ENCODE measurements at regions not wholly inside any gene's neighbourhood (a gene's known extent, or its start where the extent isn't known, plus 50 kb on each side); places are given as distances from the start of the nearest gene placed in this dataset.

GRCh38 chr21:35370071-35370470 is 321.0 kb upstream of the RUNX1 start:
- H3K79me2 ChIP-seq (ENCODE audit: insufficient read depth, low read depth, low read length) = no peaks in the 10 kb centered on the region
- peaks cover 3% of the 10 kb centered on the region for H3K4me1 ChIP-seq (ENCODE audit: insufficient read depth, low read length, poor library complexity, severe bottlenecking)
- H4K20me1 ChIP-seq (ENCODE audit: insufficient read depth, low read length) = no peaks in the 10 kb centered on the region
- no peak for TF ChIP-seq EZH2phosphoT487 (IDR thresholded peaks at IDR 0.05; ENCODE audit: borderline replicate concordance, low read depth, low read length)
- TF ChIP-seq, protein P1, sequence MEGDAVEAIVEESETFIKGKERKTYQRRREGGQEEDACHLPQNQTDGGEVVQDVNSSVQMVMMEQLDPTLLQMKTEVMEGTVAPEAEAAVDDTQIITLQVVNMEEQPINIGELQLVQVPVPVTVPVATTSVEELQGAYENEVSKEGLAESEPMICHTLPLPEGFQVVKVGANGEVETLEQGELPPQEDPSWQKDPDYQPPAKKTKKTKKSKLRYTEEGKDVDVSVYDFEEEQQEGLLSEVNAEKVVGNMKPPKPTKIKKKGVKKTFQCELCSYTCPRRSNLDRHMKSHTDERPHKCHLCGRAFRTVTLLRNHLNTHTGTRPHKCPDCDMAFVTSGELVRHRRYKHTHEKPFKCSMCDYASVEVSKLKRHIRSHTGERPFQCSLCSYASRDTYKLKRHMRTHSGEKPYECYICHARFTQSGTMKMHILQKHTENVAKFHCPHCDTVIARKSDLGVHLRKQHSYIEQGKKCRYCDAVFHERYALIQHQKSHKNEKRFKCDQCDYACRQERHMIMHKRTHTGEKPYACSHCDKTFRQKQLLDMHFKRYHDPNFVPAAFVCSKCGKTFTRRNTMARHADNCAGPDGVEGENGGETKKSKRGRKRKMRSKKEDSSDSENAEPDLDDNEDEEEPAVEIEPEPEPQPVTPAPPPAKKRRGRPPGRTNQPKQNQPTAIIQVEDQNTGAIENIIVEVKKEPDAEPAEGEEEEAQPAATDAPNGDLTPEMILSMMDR (conservative IDR thresholded peaks at IDR 0.05; ENCODE audit: low read length) = no peak
- no peaks in the 10 kb centered on the region for H3K9me2 ChIP-seq (ENCODE audit: insufficient read depth, low read length)
- no peak overlapping the region for H3K27ac ChIP-seq (ENCODE audit: low read depth, low read length, poor library complexity, severe bottlenecking)
- BruUV-seq (replicated peaks) = no TSS peak
- ChIA-PET CTCF (ENCODE audit: unreplicated experiment) (no interaction called here), POLR2A (interaction anchor here (0.7 to 1.5 kb wide), 2 partner anchors 8 to 24 kb away, joined by 3 read pairs; no protein-coding TSS in a partner anchor)
- H3K36me3 ChIP-seq (ENCODE audit: insufficient read depth, low read length) = no peaks in the 10 kb centered on the region
- H3K4me2 ChIP-seq (ENCODE audit: low read length) = no peak overlapping the region
- no peak overlapping the region for H3K4me3 ChIP-seq (ENCODE audit: low read depth, low read length, poor library complexity, severe bottlenecking)
- intact Hi-C loops (cut with micrococcal nuclease; ENCODE audit: unreplicated experiment) = no loop called here
- no peaks in the 10 kb centered on the region for H3K9me3 ChIP-seq (ENCODE audit: low read length)
- H2AFZ ChIP-seq (ENCODE audit: low read length) = no peak overlapping the region
- no peak for DNase-seq (ENCODE audit: low spot score)

DNA sequence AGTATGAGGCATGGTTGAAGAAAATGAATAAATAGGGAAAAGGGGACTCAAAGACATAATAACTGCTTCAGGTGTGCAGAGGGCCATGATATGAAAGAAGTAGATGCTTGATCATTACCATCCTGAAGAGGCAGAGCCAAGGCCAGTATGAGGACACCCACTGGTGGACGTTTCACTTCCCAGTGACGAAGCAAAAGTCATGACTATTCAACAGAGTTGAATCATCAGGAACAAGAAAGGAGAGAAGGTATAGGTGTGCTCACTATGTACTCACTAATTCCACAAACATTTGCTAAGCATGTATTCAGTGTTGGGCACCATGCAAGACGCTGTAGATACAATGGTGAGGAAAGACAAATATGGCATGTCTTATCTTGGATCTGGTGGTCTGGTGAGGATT is 319.2 kb upstream of the RUNX1 start:
- TF ChIP-seq, protein P1 (conservative IDR thresholded peaks at IDR 0.05; ENCODE audit: low read length) = no peak
- H3K79me2 ChIP-seq (ENCODE audit: insufficient read depth, low read depth, low read length) = no peaks in the 10 kb centered on the region
- intact Hi-C loops (cut with micrococcal nuclease; ENCODE audit: unreplicated experiment) = no loop called here
- H4K20me1 ChIP-seq (ENCODE audit: insufficient read depth, low read length) = no peaks in the 10 kb centered on the region
- no peaks in the 10 kb centered on the region for H3K36me3 ChIP-seq (ENCODE audit: insufficient read depth, low read length)
- no peak for DNase-seq (ENCODE audit: low spot score)
- H3K9me3 ChIP-seq (ENCODE audit: low read length) = no peaks in the 10 kb centered on the region
- no peaks in the 10 kb centered on the region for H3K9me2 ChIP-seq (ENCODE audit: insufficient read depth, low read length)
- no TSS peak for BruUV-seq (replicated peaks)
- ChIA-PET POLR2A (no interaction called here), CTCF (ENCODE audit: unreplicated experiment) (no interaction called here)
- H3K4me2 ChIP-seq (ENCODE audit: low read length) = no peak overlapping the region
- no peak overlapping the region for H3K27ac ChIP-seq (ENCODE audit: low read depth, low read length, poor library complexity, severe bottlenecking)
- H3K4me3 ChIP-seq (ENCODE audit: low read depth, low read length, poor library complexity, severe bottlenecking) = no peak overlapping the region
- H2AFZ ChIP-seq (ENCODE audit: low read length) = no peak overlapping the region
- peaks cover 2% of the 10 kb centered on the region for H3K4me1 ChIP-seq (ENCODE audit: insufficient read depth, low read length, poor library complexity, severe bottlenecking)

DNA sequence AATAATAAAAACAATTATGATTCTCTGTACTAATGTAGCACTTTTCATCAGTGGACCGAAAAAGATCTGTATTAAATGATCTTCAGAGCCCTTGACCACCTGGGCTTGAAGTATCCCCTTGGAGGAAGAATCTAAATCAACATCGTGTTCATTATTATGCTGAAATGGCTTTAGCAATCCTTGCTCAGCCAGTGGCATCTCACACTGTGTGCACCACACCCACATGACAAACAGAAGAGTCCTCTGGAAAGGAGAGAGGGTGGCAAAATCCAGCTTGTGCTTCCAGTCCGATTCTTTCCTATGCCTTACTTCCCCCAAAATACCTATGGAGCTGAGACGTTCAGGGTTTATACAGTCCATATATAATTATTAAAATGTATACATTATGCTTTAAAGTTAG is 318.5 kb upstream of the RUNX1 start:
- Histone ChIP-seq H3K9me2 (ENCODE audit: insufficient read depth, low read length) (no peaks in the 10 kb centered on the region), H3K4me2 (ENCODE audit: low read length) (no peak overlapping the region), H3K4me1 (ENCODE audit: insufficient read depth, low read length, poor library complexity, severe bottlenecking) (no peaks in the 10 kb centered on the region), H3K27ac (ENCODE audit: low read depth, low read length, poor library complexity, severe bottlenecking) (no peak overlapping the region), H2AFZ (ENCODE audit: low read length) (no peak overlapping the region), H4K20me1 (ENCODE audit: insufficient read depth, low read length) (no peaks in the 10 kb centered on the region), H3K9me3 (ENCODE audit: low read length) (no peaks in the 10 kb centered on the region), H3K4me3 (ENCODE audit: low read depth, low read length, poor library complexity, severe bottlenecking) (no peak overlapping the region), H3K79me2 (ENCODE audit: insufficient read depth, low read depth, low read length) (no peaks in the 10 kb centered on the region), H3K36me3 (ENCODE audit: insufficient read depth, low read length) (no peaks in the 10 kb centered on the region)
- intact Hi-C loops (cut with micrococcal nuclease; ENCODE audit: unreplicated experiment) = no loop called here
- POLR2A ChIA-PET = interaction anchor here (0.6 kb wide), 1 partner anchor 1084 kb away, joined by 3 read pairs; no protein-coding TSS in a partner anchor
- TF ChIP-seq EZH2phosphoT487 (IDR thresholded peaks at IDR 0.05; ENCODE audit: borderline replicate concordance, low read depth, low read length) = no peak
- TF ChIP-seq, protein P1 (conservative IDR thresholded peaks at IDR 0.05; ENCODE audit: low read length) = no peak
- CTCF ChIA-PET (ENCODE audit: unreplicated experiment) = no interaction called here
- BruUV-seq (replicated peaks) = no TSS peak
- DNase-seq (ENCODE audit: low spot score) = no peak

Data from OCI-LY7 (cell line).